ENCODE measurements at regions not wholly inside any gene's neighbourhood (a gene's known extent, or its start where the extent isn't known, plus 50 kb on each side); places are given as distances from the start of the nearest gene placed in this dataset.

GRCh38 chr14:43651185-43651787, 855.8 kb downstream of the FSCB start:
- TF ChIP-seq CTCF (IDR thresholded peaks at IDR 0.05) (no peak), POLR2A (IDR thresholded peaks at IDR 0.05) (no peak)
